ENCODE measurements at regions not wholly inside any gene's neighbourhood (a gene's known extent, or its start where the extent isn't known, plus 50 kb on each side); places are given as distances from the start of the nearest gene placed in this dataset.
A peak's percentile ranks its signal among the peaks of the same experiment; 100 is the strongest.
"Not testable (repeated sequence)": the region's sequence is repeated elsewhere in the genome, so short reads cannot be mapped to it uniquely, and the experiment has no call there.

- peak; percentile 58 for DNase-seq
These were observed 950.8 kb upstream of the GOT2 start for GRCh38 chr16:59684911-59685310.

DNA sequence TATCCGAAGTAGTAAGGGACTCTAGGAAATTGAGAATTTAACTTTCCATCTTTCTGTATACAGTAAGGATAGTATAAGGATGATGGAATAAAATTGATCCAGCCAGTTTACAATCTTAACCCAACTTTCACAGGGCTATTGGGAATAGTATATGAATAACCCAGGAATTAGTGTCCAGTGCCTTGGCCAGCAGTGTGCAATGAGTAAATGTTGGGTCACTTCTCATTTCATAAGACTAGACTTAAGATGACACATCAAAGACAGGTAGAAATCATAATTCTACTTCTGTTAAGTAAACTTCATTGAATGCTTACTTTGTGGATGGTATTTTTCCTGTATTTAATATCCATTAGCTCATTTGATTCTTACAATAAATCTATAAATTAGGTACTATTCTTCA lies 949.6 kb upstream of the GOT2 start:
- DNase-seq: no peak

DNA sequence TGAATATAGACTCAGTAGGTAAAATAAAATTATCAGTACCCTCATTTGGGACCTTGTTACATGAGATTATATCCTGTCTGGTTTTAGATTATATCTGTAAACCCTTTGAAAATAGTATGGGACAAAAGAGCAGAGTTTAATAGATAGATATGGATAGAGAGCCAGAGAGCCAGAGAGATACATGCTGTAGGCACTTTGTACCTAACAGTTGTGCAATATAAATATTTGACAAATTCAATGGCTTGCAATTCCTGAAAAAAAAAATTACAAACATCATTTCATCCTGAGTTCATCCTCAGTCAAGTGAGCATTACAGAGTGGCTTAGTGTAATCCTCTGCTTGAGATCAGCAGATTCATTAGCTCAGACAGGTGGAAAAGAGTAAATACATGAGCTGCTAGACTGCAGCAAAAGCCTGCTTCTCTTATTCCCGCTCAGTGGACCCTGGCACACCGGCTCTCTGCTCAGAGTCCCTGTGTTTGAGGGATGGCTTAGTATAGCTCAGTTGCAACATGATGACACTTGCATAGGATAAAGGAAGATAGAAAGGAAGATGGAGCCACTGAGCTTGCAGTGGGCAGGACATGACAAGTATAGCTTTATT lies 931.6 kb upstream of the GOT2 start:
- no peak for DNase-seq

- no peak for DNase-seq
These were observed 924.5 kb upstream of the GOT2 start for GRCh38 chr16:59658572-59658971.

DNA sequence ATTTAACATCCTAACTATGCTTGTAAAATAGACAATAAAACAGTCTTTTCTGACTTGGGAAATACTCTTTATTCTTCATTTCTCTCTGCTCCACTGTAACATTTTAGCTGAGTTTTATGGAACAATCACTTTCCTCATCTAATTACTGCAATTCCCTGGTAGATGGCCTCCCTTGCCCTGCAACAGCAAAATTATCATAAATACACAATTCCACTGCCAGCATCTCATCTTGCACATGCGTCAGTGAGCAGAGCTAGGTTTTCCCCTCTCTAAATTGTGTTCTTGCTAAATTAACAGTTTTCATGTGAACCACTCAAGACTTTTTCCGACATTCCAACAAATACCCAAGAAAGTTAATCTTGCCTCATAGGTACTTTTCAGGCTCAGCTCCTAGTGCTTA lies 920.9 kb upstream of the GOT2 start:
- no peak for DNase-seq

GRCh38 chr16:59654455-59654854 lies 920.3 kb upstream of the GOT2 start:
- DNase-seq: no peak

DNA sequence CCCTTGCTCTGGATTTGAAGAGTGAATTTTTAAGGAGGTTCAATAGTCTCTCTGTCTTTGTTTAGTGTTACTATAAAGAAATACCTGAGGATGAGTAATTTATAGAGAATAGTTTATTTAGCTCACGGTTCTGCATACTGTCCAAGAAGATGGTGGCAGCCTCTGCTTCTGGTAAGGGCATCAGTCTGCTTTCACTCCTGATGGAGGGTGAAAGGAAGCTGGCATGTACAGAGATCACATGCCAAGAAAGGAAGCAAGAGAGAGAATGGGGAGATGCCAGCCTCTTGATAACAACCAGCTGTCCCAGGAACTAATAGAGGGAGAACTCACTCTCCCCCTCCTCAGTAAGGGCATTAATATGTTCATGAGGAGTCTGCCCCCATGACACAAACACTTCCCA lies 917.5 kb upstream of the GOT2 start:
- DNase-seq: no peak

GRCh38 chr16:59645194-59645593 lies 911.1 kb upstream of the GOT2 start:
- no peak for DNase-seq

GRCh38 chr16:59635674-59636073 lies 901.6 kb upstream of the GOT2 start:
- DNase-seq: peak; percentile 62

DNA sequence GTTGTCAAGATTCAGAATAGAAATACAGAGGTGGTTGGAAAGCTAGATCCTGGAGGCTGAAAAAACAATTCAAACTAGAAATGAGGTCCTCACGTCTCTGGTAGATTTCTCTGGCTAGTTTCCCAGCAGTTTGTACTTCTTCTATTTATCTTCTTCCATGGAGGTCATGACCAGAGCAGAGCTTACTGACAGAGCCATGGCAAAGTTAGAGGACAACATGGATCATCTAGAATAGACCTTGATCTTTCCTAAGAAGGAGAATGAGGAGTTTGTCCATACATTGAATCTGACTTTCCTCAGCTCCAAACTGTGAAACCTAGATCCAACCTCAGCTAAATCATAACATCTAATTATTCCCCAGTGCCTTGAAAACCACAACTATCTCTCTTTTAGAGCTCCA lies 900.8 kb upstream of the GOT2 start:
- DNase-seq: peak; percentile 57

DNA sequence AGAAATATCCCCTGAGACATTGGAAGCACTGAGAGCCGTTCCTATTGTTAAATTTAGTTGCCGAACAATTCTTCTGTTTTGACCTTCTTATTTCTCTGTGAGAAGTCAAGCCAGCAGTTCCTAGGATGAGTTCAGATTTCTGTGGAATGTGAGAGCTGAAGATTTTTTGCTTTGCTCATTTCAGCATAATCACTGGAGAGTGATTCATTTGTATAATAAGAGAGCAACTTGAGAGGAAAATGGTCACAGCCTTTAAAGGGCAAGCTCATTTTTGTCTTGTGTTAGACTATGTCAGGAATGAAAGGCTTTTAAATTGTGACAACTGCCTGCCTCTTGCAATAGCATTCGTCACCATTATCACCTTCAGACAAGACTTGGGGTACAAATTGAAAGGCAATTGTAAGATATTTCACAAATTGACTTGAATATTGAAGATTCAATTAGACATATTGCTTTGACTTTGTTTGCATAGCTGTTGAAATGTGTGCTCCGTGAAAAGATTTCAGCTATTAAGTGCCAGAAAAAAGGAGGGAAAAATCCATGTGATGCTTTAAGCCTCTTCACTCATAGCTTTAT lies 900.0 kb upstream of the GOT2 start:
- DNase-seq: peak; percentile 91

DNA sequence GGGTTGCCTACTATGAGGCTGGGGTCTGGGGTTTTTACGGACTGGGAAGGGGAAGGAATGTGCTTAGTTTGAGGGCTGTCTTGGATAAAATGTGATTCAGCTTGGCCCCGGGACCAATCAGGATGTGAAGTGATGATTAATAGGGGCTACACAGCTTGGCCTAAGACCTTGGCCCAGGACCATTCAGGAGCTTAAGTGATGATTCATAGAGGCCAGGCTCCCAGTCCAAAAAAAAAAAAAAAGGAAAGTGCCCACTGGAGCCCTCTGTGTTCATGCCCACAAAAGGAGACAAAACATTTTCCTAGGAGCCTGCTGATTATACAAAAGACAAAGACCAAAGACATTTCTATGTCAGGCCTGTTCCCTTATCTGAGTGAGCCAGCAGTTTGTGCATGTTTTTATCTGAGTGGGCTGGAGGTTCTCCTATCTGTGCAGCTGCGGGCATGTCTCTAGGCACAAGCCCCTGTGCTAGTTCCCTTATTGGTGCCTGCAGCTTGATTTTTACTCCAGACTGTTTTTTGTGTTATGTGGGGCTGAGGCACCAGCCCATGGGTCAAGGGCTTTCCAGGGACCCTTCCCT lies 898.2 kb upstream of the GOT2 start:
- peak; percentile 86 for DNase-seq

GRCh38 chr16:59624381-59624780 lies 890.3 kb upstream of the GOT2 start:
- DNase-seq: not testable (repeated sequence)

- DNase-seq: no peak
These were observed 880.5 kb upstream of the GOT2 start for GRCh38 chr16:59614466-59615240.

DNA sequence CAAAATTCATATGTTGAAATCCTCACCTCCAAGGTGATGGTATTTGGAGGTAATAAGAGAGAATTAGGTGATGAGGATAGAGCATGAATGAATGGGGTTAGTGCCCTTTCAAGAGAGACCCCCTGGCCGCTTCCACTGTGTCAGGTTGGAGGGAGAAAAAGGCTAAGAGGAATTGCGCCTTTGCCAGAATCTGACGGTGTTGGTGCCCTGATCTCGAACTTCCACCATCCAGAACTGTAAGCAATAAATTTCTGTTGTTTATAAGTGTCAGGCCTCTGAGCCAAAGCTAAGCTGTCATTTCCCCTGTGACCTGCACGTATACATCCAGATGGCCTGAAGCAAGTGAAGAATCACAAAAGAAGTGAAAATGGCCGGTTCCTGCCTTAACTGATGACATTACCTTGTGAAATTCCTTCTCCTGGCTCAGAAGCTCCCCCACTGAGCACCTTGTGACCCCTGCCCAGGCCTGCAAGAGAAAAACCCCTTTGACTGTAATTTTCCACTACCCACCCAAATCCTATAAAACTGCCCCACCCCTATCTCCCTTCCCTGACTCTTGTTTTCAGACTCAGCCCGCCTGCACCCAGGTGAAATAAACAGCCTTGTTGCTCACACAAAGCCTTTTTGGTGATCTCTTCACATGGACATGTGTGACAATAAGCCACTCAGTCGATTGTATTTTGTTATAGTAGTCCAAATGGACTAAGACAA lies 878.9 kb upstream of the GOT2 start:
- not testable (repeated sequence) for DNase-seq

GRCh38 chr16:59612094-59612493 lies 878.0 kb upstream of the GOT2 start:
- DNase-seq: no peak

GRCh38 chr16:59611556-59611955 lies 877.4 kb upstream of the GOT2 start:
- DNase-seq: no peak

DNA sequence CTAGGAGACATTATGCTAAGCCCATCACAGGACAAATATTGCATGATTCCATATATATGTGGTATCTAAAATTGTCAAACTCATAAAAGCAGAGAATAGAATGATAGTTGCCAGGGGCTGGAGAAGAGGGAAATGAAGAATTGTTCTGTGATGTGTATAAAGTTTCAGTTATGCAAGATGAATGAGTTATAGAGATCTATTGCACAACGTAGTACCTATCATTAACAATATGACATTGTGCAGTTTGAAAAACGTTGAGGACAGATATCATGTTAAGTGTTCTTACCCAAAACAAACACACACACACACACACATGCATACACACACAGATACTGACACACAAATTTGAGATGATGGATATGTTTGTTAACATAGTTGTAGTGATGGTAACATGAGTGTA lies 871.6 kb upstream of the GOT2 start:
- no peak for DNase-seq

GRCh38 chr16:59604354-59604753 lies 870.2 kb upstream of the GOT2 start:
- DNase-seq: no peak

GRCh38 chr16:59601452-59601851 lies 867.3 kb upstream of the GOT2 start:
- no peak for DNase-seq

- DNase-seq: no peak
These were observed 863.2 kb upstream of the GOT2 start for GRCh38 chr16:59597269-59597668.

DNA sequence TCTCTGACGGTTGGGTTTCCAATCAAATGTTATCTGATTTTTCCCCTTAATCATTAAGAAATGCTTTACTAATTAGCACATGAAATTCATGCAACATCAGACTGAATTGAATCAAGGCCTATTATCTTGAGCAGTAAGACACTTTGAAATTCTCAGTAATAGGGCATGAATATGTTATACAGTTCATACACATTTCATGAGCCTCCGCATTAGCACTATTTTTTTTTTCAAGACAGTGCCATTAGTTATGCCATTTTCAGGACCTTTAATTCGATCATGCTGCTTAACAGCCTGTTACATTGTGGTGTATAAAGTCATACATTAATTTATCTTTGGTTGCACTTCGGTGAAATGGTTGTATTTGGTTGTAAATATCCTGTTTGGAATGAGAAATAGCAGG lies 862.6 kb upstream of the GOT2 start:
- DNase-seq: no peak

DNA sequence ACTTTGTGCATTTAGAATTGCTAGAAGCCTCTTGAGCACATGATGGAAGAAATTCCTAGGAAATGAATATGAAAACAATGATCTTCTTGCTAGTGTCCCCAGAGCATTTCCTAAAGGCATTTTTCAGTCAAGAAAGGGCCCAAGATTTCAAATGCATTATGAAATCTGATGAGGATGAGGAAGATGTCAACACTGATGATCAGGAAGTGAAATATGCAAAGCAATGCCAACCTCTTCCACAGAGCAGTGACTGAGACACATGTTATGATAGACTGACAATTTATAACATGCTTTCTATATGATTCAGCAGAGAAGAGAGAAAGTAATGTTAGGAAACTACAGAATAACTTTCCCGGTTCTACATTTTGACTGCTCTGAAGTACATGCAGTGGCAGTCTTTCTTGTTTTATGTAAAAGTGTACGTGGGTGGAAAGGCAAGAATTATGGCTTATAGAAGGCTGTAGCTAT lies 859.1 kb upstream of the GOT2 start:
- peak; percentile 97 for DNase-seq
